ENCODE measurements at regions not wholly inside any gene's neighbourhood (a gene's known extent, or its start where the extent isn't known, plus 50 kb on each side); places are given as distances from the start of the nearest gene placed in this dataset.

- DNase-seq (ENCODE audit: low read depth in 2 of 2), result no peak
Measured at GRCh38 chr1:229819091-229819490, 193.0 kb downstream of the URB2 start.

GRCh38 chr1:229822026-229822425 is 196.0 kb downstream of the URB2 start:
- no peak for DNase-seq (ENCODE audit: low read depth in 2 of 2)

- DNase-seq (ENCODE audit: low read depth in 2 of 2), result no peak
Measured at GRCh38 chr1:229825042-229825441, 199.0 kb downstream of the URB2 start.

- DNase-seq (ENCODE audit: low read depth in 2 of 2), result no peak
Measured at GRCh38 chr1:229828461-229828860, 202.4 kb downstream of the URB2 start.

- DNase-seq (ENCODE audit: low read depth in 2 of 2), result no peak
Measured at GRCh38 chr1:229832695-229833094, 206.6 kb downstream of the URB2 start.

GRCh38 chr1:229834230-229834629 is 208.2 kb downstream of the URB2 start:
- DNase-seq (ENCODE audit: low read depth in 2 of 2), result no peak

GRCh38 chr1:229835226-229835625 is 209.2 kb downstream of the URB2 start:
- no peak for DNase-seq (ENCODE audit: low read depth in 2 of 2)

- no peak for DNase-seq (ENCODE audit: low read depth in 2 of 2)
Measured at GRCh38 chr1:229836324-229836723, 210.3 kb downstream of the URB2 start.

GRCh38 chr1:229838204-229838603 is 212.2 kb downstream of the URB2 start:
- no peak for DNase-seq (ENCODE audit: low read depth in 2 of 2)

- DNase-seq (ENCODE audit: low read depth in 2 of 2), result no peak
Measured at GRCh38 chr1:229839800-229840199, 213.8 kb downstream of the URB2 start.

GRCh38 chr1:229841230-229841629 is 215.2 kb downstream of the URB2 start:
- DNase-seq (ENCODE audit: low read depth in 2 of 2), result no peak

GRCh38 chr1:229842302-229843255 is 216.5 kb downstream of the URB2 start:
- no peak for DNase-seq (ENCODE audit: low read depth in 2 of 2)

GRCh38 chr1:229843627-229844238 is 217.7 kb downstream of the URB2 start:
- no peak for DNase-seq (ENCODE audit: low read depth in 2 of 2)

- DNase-seq (ENCODE audit: low read depth in 2 of 2), result no peak
Measured at GRCh38 chr1:229844675-229845074, 218.6 kb downstream of the URB2 start.

GRCh38 chr1:229845410-229846138 is 219.5 kb downstream of the URB2 start:
- no peak for DNase-seq (ENCODE audit: low read depth in 2 of 2)

- DNase-seq (ENCODE audit: low read depth in 2 of 2), result no peak
Measured at GRCh38 chr1:229846351-229846750, 220.3 kb downstream of the URB2 start.

GRCh38 chr1:229848752-229849677 is 218.0 kb upstream of the GALNT2 start:
- DNase-seq (ENCODE audit: low read depth in 2 of 2), result no peak

- no peak for DNase-seq (ENCODE audit: low read depth in 2 of 2)
Measured at GRCh38 chr1:229851511-229851910, 215.5 kb upstream of the GALNT2 start.

GRCh38 chr1:229853751-229854150 is 213.3 kb upstream of the GALNT2 start:
- no peak for DNase-seq (ENCODE audit: low read depth in 2 of 2)

GRCh38 chr1:229854620-229855019 is 212.4 kb upstream of the GALNT2 start:
- no peak for DNase-seq (ENCODE audit: low read depth in 2 of 2)

- no peak for DNase-seq (ENCODE audit: low read depth in 2 of 2)
Measured at GRCh38 chr1:229856009-229856650, 210.9 kb upstream of the GALNT2 start.
